ENCODE measurements at regions not wholly inside any gene's neighbourhood (a gene's known extent, or its start where the extent isn't known, plus 50 kb on each side); places are given as distances from the start of the nearest gene placed in this dataset.

- peaks cover 0 to 2% of the 10 kb centered on the region in 2 experiments for H3K27me3 ChIP-seq (ENCODE audit: control insufficient read depth in 2 of 2, insufficient read depth in 2 of 2, low read length in 2 of 2)
- POLR2A ChIA-PET: no interaction called here
- H3K4me3 ChIP-seq (replicated peaks in 1 of 3; ENCODE audit: insufficient read depth in 1 of 3, low read depth in 1 of 3, low read length in 3 of 3): no peak overlapping the region
- DNase-seq (ENCODE audit: low read depth, low spot score) (no peak), FAIRE-seq (no peak)
- H3K36me3 ChIP-seq (ENCODE audit: control insufficient read depth in 2 of 2, extremely low read depth in 1 of 2, insufficient read depth in 2 of 2, low read length in 2 of 2): no peaks in the 10 kb centered on the region
- no peaks in the 10 kb centered on the region for H3K9me1 ChIP-seq (replicated peaks; ENCODE audit: control insufficient read depth, extremely low read depth, insufficient read depth, low read length)
- CTCF ChIA-PET: interaction anchor here (0.7 kb wide), 1 partner anchor 303 kb away, joined by 3 read pairs; no protein-coding TSS in a partner anchor
- no peak overlapping the region for H3K9ac ChIP-seq (replicated peaks; ENCODE audit: extremely low read depth, insufficient read depth, low read length)
- H3K4me2 ChIP-seq (ENCODE audit: insufficient read depth, low read length): no peak overlapping the region
- dilution Hi-C loops (cut with MboI; ENCODE audit: extremely low pct_ligation_motif_present, low sequenced_read_pairs) (no loop called here), intact Hi-C loops (cut with micrococcal nuclease) (no loop called here)
- no TSS peak for BruUV-seq (replicated peaks)
- H3K4me1 ChIP-seq (ENCODE audit: control insufficient read depth, extremely low read depth, insufficient read depth, low read length): no peaks in the 10 kb centered on the region
- no peak overlapping the region for H2AFZ ChIP-seq (ENCODE audit: low read depth, low read length)
- TF ChIP-seq CTCF (IDR thresholded peaks at IDR 0.05; ENCODE audit: extremely low read depth in 1 of 2, insufficient read depth in 1 of 2, low read depth in 1 of 2, low read length in 2 of 2): no peak
- no peak for TF ChIP-seq FOS (IDR thresholded peaks at IDR 0.05; ENCODE audit: borderline replicate concordance, insufficient read depth, low read length)
- TF ChIP-seq MYC (IDR thresholded peaks at IDR 0.05; ENCODE audit: low read depth, low read length): no peak
- H4K20me1 ChIP-seq (replicated peaks; ENCODE audit: control insufficient read depth, extremely low read depth, insufficient read depth, low read length): no peaks in the 10 kb centered on the region
- H3K79me2 ChIP-seq (ENCODE audit: control insufficient read depth, insufficient read depth, low read length): no peaks in the 10 kb centered on the region
- H3K9me3 ChIP-seq (replicated peaks; ENCODE audit: control insufficient read depth, insufficient read depth, low read length): no peaks in the 10 kb centered on the region
- no peak overlapping the region for H3K27ac ChIP-seq (ENCODE audit: insufficient read depth, low read depth, low read length)
These were observed 133.3 kb upstream of the NOL4 start for GRCh38 chr18:34357944-34358580.

GRCh38 chr18:34358923-34359322 is 134.2 kb upstream of the NOL4 start:
- no peaks in the 10 kb centered on the region for H3K9me1 ChIP-seq (replicated peaks; ENCODE audit: control insufficient read depth, extremely low read depth, insufficient read depth, low read length)
- no peaks in the 10 kb centered on the region for H3K4me1 ChIP-seq (ENCODE audit: control insufficient read depth, extremely low read depth, insufficient read depth, low read length)
- no peak overlapping the region for H3K27ac ChIP-seq (ENCODE audit: insufficient read depth, low read depth, low read length)
- CTCF ChIA-PET: no interaction called here
- FAIRE-seq: no peak
- no peaks in the 10 kb centered on the region for H4K20me1 ChIP-seq (replicated peaks; ENCODE audit: control insufficient read depth, extremely low read depth, insufficient read depth, low read length)
- H3K9me3 ChIP-seq (replicated peaks; ENCODE audit: control insufficient read depth, insufficient read depth, low read length): no peaks in the 10 kb centered on the region
- no peaks in the 10 kb centered on the region for H3K79me2 ChIP-seq (ENCODE audit: control insufficient read depth, insufficient read depth, low read length)
- peaks cover 0 to 2% of the 10 kb centered on the region in 2 experiments for H3K27me3 ChIP-seq (ENCODE audit: control insufficient read depth in 2 of 2, insufficient read depth in 2 of 2, low read length in 2 of 2)
- no peaks in the 10 kb centered on the region for H3K36me3 ChIP-seq (ENCODE audit: control insufficient read depth in 2 of 2, extremely low read depth in 1 of 2, insufficient read depth in 2 of 2, low read length in 2 of 2)
- TF ChIP-seq MAX (IDR thresholded peaks at IDR 0.05; ENCODE audit: insufficient read depth, insufficient read length): no peak
- no peak for TF ChIP-seq FOS (IDR thresholded peaks at IDR 0.05; ENCODE audit: borderline replicate concordance, insufficient read depth, low read length)
- no peak for TF ChIP-seq POLR2A (IDR thresholded peaks at IDR 0.05; ENCODE audit: low read depth, low read length)
- no peak for TF ChIP-seq MYC (IDR thresholded peaks at IDR 0.05; ENCODE audit: low read depth, low read length)
- TF ChIP-seq POLR2AphosphoS5 (IDR thresholded peaks at IDR 0.05; ENCODE audit: insufficient read depth, low read depth, low read length): no peak
- no peak overlapping the region for H2AFZ ChIP-seq (ENCODE audit: low read depth, low read length)
- no peak overlapping the region for H3K4me3 ChIP-seq (replicated peaks in 1 of 3; ENCODE audit: insufficient read depth in 1 of 3, low read depth in 1 of 3, low read length in 3 of 3)
- POLR2A ChIA-PET: no interaction called here
- no peak overlapping the region for H3K9ac ChIP-seq (replicated peaks; ENCODE audit: extremely low read depth, insufficient read depth, low read length)
- no TSS peak for BruUV-seq (replicated peaks)
- no peak for DNase-seq (ENCODE audit: low read depth, low spot score)
- dilution Hi-C loops (cut with MboI; ENCODE audit: extremely low pct_ligation_motif_present, low sequenced_read_pairs): no loop called here
- H3K4me2 ChIP-seq (ENCODE audit: insufficient read depth, low read length): no peak overlapping the region
- intact Hi-C loops (cut with micrococcal nuclease): no loop called here

Measured in endothelial cell of umbilical vein (primary cell).